NCI-H2081 (cell line): ENCODE measurements at regions not wholly inside any gene's neighbourhood (a gene's known extent, or its start where the extent isn't known, plus 50 kb on each side); places are given as distances from the start of the nearest gene placed in this dataset.
A peak's percentile ranks its signal among the peaks of the same experiment; 100 is the strongest.
"Not testable (repeated sequence)": the region's sequence is repeated elsewhere in the genome, so short reads cannot be mapped to it uniquely, and the experiment has no call there.

Experiments
- DNase-seq, 2 experiments: peaks; one replicate each; lab custom pipeline; 2025; lab: John Stamatoyannopoulos, UW

GRCh38 chr14:44785096-44785495 lies 176.7 kb downstream of the KLHL28 start:
- DNase-seq, result no peak

- DNase-seq, result no peak
Observed at GRCh38 chr14:44783901-44784300, 177.8 kb downstream of the KLHL28 start.

GRCh38 chr14:44782775-44783238 lies 178.9 kb downstream of the KLHL28 start:
- no peak for DNase-seq

DNA sequence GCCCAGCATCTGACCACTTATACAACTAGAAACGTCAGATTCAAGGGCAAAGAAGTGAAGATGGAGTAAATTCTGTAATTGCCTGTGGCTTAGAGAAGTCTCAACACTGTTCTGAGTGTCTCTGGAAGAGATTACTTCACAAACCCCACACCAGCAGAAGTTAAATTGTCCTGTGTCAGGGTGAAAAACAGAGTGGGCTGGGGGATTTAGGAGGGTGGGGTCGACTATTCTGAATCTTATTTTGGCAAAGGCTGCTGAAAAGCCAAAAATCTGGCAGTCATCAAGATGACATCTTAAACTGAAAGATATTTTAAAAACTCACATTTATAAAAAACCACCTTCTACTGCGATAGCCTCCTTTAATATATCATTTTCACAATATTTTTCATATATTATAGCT lies 180.8 kb downstream of the KLHL28 start:
- DNase-seq, result no peak

DNA sequence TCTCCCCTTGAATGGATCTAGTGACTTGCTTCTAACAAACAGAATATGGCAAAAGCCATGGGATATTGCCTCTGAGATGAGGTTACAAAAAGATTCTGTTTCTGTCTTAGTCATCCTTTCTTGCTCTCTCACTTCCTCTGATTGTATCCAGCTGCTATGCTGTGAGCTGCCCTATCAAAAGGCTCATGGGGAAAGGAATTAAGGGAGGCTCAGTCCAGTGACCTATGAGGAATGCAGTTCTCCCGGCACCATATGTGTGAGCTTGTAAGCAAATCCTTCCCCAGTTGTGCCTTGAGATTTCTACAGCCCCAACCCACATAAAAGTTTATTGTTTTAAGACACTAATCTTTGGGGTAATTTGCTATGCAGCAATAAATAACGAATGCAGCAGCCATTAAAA lies 183.1 kb downstream of the KLHL28 start:
- no peak for DNase-seq

GRCh38 chr14:44777584-44777983 lies 184.2 kb downstream of the KLHL28 start:
- no peak for DNase-seq

- DNase-seq, result no peak
Observed at GRCh38 chr14:44775248-44775647, 186.5 kb downstream of the KLHL28 start.

DNA sequence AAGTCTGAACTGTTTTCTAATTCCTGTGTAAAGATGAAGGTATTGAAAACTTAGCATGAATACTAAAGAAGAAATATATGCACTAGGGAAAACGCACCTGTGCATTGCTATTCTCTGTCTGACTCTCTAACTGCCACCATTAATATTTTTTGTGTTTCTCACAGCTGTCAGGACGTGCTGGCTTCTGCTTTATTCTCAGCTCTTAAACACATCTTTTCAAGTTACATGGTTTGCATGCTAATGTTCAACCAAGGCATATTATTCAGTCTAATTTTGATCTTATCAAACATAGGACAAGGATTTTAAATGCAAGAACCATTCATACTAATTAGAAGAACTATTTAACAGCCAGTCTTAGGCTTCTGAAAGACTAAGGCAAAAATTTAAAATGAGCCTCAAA lies 187.4 kb downstream of the KLHL28 start:
- no peak for DNase-seq

DNA sequence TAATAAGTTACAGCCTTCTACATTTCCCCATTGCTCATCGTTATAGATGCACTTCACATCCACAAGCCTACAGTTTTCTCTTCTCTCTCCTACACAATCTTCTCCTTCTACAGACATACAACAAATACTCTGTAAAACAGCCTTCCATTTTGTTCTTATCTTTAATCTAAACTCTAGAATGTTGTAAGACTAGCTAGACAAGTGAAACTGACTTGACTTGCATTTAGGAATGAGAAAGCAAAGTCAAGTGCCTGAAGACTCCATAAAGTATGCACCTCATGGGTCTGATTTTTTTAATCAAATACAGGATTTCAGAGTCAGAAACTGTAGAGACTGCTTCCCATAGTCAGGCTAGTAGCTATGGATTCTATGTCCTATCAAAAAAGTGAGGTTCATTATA lies 190.3 kb downstream of the KLHL28 start:
- DNase-seq, result no peak

DNA sequence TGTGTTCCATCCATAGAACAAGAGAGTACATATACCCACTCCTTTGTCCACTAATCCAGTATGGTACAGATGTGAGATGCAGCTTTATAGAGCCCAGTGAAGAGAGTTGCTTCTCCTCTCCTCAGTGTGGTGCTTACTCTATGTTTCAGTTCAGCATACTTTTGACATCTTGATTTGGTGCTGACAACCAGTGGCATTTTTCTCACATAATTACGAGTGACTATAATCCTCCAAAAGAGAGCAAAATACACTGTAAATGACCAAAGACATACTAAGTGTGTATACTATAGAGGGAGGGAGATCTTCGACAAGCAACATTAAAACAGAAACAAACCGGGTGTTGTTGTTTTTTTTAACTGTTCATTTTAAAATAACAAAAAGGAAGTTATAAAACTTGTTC lies 191.5 kb downstream of the KLHL28 start:
- DNase-seq, result no peak

DNA sequence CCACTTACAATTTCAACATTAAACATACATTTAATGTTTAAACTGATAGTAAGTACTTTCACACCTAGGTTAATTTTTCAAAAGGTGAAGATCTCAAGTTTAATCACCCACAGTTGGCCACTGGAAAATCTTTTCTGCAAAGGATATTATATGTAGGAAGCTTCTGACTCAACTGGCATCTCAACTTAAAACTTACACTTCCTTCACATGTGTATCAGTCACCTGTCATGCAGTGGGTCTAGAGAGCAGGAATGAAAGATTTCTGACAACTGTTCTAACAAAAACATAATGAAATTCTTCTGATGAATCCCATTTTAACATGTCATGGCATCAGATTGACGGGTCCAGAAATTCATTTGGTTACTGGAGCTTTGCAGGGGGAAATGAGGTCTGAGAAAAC lies 192.8 kb downstream of the KLHL28 start:
- DNase-seq, result no peak

GRCh38 chr14:44767646-44768173 lies 194.0 kb downstream of the KLHL28 start:
- no peak for DNase-seq

DNA sequence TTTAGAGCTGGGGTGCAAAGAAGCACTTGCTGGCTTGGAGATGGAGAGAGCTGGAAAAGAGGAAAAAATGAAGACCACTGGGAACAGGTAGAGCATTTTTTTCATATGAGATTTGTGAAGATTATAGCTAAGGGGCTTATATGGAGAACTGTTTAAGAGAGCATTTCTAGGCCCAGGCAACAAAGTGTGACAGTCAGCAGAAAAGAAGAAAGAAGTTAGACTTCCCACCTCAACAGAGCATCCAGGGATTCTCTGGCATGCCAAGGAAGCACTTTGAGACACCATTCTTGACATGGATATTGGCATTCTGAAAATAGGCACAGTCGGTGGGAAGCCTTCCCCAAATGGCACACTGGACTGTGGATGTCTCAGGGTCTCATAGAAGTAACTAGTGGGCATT lies 195.5 kb downstream of the KLHL28 start:
- no peak for DNase-seq

DNA sequence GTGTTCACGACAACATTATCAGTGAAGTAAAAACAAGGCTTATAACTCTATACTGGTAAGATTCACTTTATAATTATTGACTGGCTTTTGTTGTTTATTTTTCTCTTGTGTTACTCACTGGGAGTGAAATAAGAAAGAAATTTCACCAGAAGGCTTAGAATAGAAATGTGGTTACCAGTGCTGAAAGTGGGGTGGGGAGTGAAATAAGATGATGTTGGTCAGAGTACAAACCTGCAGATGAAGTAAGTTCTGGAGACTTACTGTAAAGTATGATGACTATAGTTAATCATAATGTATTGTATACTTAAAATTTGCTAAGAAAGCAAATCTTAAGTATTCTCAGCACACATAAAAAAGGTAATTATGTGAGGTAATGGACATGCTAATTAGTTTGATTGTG lies 198.4 kb downstream of the KLHL28 start:
- DNase-seq, result no peak

DNA sequence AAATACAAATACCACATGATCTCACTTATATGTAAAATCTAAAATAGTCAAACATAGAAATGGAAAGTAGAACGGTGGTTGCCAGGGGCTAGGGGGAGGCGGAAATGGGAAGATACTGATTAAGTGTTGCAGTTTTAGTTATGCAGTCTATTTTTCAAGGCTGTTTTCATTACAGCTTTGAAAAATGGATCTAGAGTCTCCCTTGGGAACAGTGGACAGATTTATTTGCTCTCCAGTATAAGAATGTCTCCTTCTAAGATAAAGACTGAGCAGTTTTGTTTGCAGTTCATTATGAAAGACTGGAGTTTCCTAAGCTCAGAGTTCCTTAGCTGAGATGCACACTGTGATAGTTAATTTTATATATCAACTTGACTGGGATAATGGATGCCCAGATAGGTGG lies 202.5 kb downstream of the KLHL28 start:
- DNase-seq, result no peak

GRCh38 chr14:44756554-44756953 lies 205.2 kb downstream of the KLHL28 start:
- peak in 1 of 2 experiments; percentile 18 for DNase-seq

DNA sequence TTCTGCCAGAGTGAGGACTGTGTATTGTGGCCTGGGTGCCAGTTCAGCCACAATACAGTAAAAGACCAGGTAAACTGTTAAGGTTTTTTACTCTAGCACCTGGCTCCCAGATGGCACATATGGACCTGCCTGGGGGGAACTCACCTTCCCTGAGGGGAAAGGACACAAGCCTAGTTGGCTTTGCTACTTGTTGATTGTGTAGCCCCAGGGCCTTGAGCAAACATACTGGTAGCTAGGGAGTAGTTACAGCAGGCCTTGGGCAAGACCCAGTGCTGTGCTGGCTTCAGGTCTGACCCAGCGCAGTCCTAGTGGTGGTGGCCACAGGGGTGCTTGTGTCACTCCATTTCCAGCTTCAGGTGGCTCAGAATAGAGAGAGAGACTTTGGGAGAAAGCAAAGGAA lies 216.4 kb downstream of the KLHL28 start:
- no peak for DNase-seq

DNA sequence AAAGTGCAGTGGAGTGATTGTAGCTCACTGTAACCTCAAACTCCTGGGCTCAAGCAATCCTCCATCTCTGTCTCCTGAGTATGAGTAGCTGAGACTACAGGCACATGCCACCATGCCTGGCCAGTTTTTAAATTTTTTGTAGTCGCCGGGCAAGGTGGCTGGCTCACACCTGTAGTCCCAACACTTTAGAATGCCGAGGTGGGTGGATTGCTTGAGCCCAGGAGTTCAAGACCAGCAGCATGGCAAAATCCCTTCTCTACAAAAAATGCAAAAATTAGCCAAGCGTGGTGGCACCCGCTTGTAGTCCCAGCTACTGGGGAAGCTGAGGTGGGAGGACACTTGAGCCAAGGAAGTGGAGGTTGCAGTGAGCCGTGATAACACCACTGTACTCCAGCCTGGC lies 219.5 kb downstream of the KLHL28 start:
- no peak for DNase-seq

DNA sequence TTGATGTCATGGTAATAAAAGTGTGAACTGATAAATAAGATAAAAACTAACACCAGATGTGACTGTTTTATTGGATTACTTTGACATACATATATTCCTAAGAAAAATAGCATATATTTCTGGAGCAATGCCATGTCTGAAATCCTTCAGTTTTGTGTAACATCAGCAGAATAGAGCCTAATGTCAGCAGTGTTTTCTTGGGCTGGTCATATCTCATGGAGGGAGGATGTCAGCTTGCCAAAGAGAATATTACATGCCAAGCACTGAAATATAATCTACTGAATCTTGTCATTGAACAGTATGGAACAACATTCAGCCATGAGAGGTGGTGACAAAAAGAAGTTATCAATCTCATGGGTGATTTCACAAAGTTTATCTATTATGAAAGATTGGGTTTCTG lies 220.3 kb downstream of the KLHL28 start:
- no peak for DNase-seq

DNA sequence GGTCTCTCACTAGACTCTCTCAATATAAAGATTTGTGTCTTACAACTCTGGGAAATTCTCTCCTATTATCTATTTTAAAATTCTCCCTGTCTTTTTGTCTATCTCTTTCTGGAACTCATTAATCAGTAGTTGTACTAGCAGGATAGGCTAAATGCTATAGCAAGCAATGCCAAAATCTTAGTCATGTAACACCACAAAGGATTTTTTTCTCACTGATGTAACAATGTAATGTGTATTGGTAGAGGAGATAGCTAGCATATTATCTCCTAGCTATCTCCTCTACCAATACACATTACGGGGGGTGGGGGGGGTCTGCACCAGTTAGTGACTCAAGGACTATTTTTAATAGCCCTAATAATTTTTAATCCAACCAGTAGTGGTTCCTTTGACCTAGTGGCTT lies 225.4 kb downstream of the KLHL28 start:
- DNase-seq, result no peak

DNA sequence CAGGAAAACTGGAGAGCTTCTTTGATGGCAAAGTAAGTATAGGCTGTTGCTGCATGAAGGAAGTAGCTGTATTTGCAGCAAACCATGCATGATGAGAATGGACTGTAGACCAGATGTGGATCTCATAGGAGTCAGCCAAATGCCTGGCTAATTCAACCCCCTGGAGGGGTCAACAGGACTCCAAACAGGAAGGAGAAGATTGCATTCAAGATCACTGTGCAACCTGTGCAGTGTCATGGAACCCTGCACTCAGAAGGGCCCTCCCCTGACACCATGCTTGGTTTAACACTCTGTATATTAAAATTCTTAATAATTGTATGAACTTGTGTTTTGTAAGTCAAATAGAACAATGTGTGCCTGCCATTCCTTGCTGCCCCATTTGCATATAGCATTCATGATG lies 225.1 kb upstream of the FSCB start:
- DNase-seq, result no peak

- DNase-seq, result no peak
Observed at GRCh38 chr14:44730860-44731259, 223.8 kb upstream of the FSCB start.

- DNase-seq, result not testable (repeated sequence)
Observed at GRCh38 chr14:44721395-44721794, 214.3 kb upstream of the FSCB start.

DNA sequence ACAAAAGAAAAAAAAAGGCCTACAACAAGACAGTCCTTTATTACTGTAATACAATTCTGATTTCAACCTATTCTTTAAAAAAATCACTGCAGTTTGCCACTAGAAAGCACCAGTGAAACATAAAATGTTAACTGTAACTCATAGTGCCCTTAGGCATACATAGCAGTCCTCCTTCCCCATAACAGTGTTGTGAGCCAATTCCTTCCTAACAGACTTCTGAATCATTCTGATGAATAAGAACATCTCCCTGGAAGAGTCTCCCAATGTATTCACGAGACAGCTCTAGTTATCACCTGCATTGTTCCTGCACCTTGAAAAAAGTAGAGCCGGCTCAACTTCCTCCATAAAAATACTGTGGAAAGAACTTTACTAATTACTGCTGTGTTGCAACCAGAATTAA lies 213.6 kb upstream of the FSCB start:
- DNase-seq, result no peak
